IPS-15b (cell line): ENCODE measurements at regions not wholly inside any gene's neighbourhood (a gene's known extent, or its start where the extent isn't known, plus 50 kb on each side); places are given as distances from the start of the nearest gene placed in this dataset.

Source experiments
- H3K27me3 ChIP-seq: one replicate; pipeline ENCODE4 v1.6.1; 2013; ENCODE audit warnings: low read length; ENCODE audit not compliant: control insufficient read depth, insufficient read depth
- H3K36me3 ChIP-seq: one replicate; pipeline ENCODE4 v1.6.1; 2013; ENCODE audit warnings: low read length; ENCODE audit not compliant: control insufficient read depth, insufficient read depth
- H3K4me1 ChIP-seq: one replicate; pipeline ENCODE4 v1.6.1; 2013; ENCODE audit warnings: mild to moderate bottlenecking, low read length; ENCODE audit not compliant: control insufficient read depth, insufficient read depth
- H3K4me3 ChIP-seq: one replicate; pipeline ENCODE4 v1.5.1; 2013; ENCODE audit warnings: low read depth, low read length
- H3K9ac ChIP-seq: one replicate; pipeline ENCODE4 v1.6.1; 2013; ENCODE audit warnings: low read depth, mild to moderate bottlenecking, low read length
- H3K9me3 ChIP-seq: one replicate; pipeline ENCODE4 v1.6.1; 2013; ENCODE audit warnings: mild to moderate bottlenecking, low read length; ENCODE audit not compliant: control insufficient read depth, insufficient read depth

DNA sequence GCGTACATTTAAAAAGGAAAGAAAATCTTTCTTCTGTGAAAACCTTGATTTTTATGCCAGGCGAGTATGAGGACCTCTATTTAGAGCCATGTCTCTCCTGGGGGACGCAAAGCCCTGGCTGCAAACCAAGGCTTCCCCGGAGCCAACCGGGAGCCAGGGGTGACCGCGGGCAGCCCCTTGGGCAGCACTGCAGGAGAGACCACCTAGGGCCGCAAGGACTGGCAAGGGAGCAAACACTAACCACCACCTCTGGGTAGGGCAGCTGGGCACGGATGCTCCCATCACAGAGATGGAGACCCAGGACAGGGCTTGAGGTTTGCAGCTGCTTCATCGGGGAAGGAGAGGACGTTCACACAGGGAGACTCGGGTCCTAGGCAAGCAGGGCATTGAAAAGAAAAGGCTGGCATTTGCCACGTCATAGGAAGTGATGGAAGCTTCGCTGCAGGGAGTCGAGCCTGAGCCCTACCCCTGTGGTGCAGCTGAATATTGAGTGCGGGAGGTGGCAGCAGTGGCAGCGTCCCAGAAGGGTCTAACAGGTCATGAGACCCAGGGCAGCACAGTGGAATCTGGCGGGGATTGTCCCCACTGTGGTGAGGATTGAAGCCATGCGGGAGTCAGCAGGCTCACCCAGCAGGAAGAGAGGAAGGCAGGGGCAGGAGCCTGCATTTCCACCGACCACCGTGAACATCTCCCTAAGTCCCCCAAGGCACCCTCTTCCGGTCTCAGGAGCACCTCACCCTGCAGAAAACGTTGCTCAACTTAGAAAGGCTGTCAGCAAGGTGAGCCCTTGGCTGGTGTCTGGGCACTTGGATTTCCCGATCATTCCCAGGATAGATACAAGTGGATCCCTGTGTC is 156.2 kb upstream of the CST7 start:
- H3K4me3 ChIP-seq: no peak overlapping the region
- H3K9me3 ChIP-seq: no peaks in the 10 kb centered on the region
- H3K4me1 ChIP-seq: no peaks in the 10 kb centered on the region
- H3K9ac ChIP-seq: no peak overlapping the region
- H3K27me3 ChIP-seq: no peaks in the 10 kb centered on the region
- H3K36me3 ChIP-seq: no peaks in the 10 kb centered on the region

DNA sequence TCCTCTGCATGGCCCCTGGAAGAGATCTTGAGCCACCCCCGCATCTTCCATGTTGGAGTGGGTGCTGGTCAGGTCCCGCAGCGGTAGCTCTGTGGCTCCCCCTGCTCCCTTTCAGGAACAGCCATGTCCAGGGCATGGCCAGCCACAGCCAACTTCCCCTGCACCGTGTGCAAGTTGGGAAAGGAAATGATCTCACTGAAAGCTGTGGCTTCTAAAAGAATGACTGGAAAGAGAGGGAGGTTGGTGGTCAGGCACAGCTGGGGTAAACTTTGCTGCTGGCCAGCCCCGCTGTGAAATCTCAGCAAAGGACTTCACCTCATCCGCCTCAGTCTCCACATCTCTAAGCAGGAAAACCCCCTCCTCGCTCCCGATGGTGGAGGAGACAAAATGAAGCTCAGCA is 153.6 kb upstream of the CST7 start:
- H3K27me3 ChIP-seq: no peaks in the 10 kb centered on the region
- H3K4me3 ChIP-seq: no peak overlapping the region
- no peaks in the 10 kb centered on the region for H3K36me3 ChIP-seq
- H3K9ac ChIP-seq: no peak overlapping the region
- H3K9me3 ChIP-seq: no peaks in the 10 kb centered on the region
- H3K4me1 ChIP-seq: no peaks in the 10 kb centered on the region

DNA sequence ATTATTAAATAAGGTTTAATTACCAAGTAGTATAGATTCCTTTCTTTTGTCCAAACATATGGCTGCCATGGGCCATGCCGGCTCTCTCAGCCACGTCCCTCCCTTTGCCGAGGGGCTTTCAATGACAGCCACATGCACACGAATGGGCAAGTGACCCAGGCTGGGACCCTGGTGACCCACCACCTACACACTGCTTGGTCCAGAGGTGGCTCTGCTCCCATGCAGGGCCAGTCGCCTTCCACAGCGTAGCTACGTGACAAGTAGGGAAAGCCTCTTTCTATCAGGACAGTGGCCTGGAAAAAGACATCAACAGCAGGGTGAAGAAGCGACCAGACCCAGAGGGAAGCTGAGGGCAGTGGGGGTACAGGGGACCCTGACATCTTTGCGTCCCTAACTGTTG is 152.8 kb upstream of the CST7 start:
- H3K36me3 ChIP-seq: no peaks in the 10 kb centered on the region

DNA sequence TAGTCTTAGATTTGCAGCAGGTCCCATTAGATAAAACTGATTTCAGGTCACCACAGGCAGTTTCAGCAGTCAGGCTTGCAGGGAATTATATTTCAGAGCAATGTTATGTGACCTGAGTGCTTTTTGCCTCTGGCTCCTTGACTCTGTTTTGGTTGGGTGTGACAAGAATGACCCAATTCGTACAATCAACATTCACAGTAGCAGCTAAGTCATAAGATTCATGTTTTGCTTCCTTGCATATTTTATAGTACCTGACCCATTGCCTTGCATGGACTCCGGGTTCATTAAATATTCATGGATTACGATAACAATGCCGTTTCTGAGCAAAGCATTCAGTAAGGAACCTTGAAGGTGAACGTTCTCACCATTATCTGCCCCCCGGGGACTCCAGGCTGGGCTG is 152.0 kb upstream of the CST7 start:
- no peak overlapping the region for H3K4me3 ChIP-seq
- no peaks in the 10 kb centered on the region for H3K9me3 ChIP-seq
- H3K27me3 ChIP-seq: no peaks in the 10 kb centered on the region
- H3K36me3 ChIP-seq: no peaks in the 10 kb centered on the region
- H3K9ac ChIP-seq: no peak overlapping the region
- no peaks in the 10 kb centered on the region for H3K4me1 ChIP-seq

More for the DNA sequence above, 152.8 kb upstream of the CST7 start:
- no peak overlapping the region for H3K4me3 ChIP-seq
- H3K9me3 ChIP-seq: no peaks in the 10 kb centered on the region
- no peak overlapping the region for H3K9ac ChIP-seq
- H3K27me3 ChIP-seq: no peaks in the 10 kb centered on the region
- no peaks in the 10 kb centered on the region for H3K4me1 ChIP-seq

DNA sequence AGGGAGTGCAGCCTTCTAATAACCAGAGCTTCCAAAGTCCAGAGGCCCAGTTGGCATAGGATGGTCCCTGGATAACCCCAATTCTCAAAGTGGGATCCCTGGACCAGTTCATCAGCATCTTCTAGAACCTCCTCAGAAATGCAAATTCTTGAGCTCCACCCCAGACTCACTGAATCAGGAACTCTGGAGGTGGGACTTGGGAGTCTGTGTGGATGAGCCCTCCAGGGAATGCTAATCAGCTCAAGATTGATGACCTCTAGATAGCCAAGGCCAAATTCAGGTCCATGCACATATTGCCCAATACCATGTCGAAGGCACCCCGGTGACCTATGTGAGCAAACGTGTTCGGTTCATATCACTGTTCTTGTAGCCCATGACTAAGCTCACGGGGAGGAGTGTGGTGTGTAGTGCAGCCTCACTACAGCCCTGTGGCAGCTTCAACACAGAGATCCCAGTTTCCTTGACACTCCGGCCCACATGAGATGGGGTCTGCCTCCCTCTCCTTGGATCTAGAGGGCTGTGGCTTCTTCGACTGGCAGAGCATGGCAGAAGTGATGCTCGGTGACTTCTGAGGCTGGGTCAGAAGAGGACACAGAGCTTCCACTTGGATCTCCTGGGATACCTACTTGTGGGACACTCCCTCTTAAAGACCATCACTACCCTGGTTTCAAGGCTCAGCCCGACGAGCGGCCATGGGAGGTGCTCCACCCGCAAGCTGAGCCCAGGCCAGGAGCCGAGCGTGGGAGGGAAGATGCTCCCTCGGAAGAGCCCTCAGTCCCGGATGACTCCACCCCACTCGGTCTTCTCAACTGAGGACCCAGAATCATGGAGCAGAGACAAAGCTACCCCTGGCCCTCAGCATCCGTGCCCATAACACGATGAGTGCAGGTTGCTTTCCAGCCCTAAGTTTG is 151.1 kb upstream of the CST7 start:
- no peak overlapping the region for H3K4me3 ChIP-seq
- no peaks in the 10 kb centered on the region for H3K27me3 ChIP-seq
- no peaks in the 10 kb centered on the region for H3K4me1 ChIP-seq
- H3K36me3 ChIP-seq: no peaks in the 10 kb centered on the region
- no peak overlapping the region for H3K9ac ChIP-seq
- no peaks in the 10 kb centered on the region for H3K9me3 ChIP-seq

GRCh38 chr20:24798930-24799705 is 150.0 kb upstream of the CST7 start:
- Histone ChIP-seq H3K27me3 (no peaks in the 10 kb centered on the region), H3K36me3 (no peaks in the 10 kb centered on the region), H3K9ac (no peak overlapping the region), H3K4me1 (no peaks in the 10 kb centered on the region), H3K9me3 (no peaks in the 10 kb centered on the region), H3K4me3 (no peak overlapping the region)

DNA sequence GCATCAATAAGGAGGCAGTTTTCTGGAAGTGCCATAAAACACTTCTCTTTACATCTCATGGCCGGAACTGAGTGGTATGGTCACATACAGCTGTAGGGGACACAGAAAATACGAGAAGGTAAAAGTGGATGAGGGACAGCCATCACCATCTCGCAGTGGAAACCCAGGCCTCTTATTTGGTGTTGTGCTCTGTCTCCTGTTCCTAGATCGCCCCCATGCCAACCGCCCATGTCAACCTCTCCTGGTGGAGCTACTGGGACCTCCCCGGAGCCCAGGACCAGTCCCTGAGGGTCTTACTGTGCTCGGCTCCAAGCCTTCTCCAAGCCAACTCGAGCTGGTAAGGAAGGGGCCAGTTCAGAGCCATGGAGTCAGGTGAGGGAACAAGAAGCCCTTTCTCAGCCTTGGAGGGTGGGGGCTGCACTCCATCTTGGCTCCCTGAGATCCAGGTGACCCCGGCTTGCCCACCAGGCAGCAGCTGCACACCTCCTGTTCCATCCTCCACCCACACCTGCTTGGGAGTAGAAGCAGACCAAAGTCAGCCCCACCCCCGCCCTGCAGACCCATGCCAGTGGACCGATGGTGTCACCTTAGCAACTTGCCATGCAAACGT is 149.0 kb upstream of the CST7 start:
- no peaks in the 10 kb centered on the region for H3K27me3 ChIP-seq
- H3K9me3 ChIP-seq: no peaks in the 10 kb centered on the region
- no peaks in the 10 kb centered on the region for H3K4me1 ChIP-seq
- no peak overlapping the region for H3K9ac ChIP-seq
- H3K4me3 ChIP-seq: no peak overlapping the region
- H3K36me3 ChIP-seq: no peaks in the 10 kb centered on the region

GRCh38 chr20:24802286-24802820 is 146.7 kb upstream of the CST7 start:
- no peaks in the 10 kb centered on the region for H3K9me3 ChIP-seq
- H3K4me3 ChIP-seq: no peak overlapping the region
- H3K4me1 ChIP-seq: no peaks in the 10 kb centered on the region
- H3K36me3 ChIP-seq: no peaks in the 10 kb centered on the region
- H3K9ac ChIP-seq: no peak overlapping the region
- H3K27me3 ChIP-seq: no peaks in the 10 kb centered on the region

DNA sequence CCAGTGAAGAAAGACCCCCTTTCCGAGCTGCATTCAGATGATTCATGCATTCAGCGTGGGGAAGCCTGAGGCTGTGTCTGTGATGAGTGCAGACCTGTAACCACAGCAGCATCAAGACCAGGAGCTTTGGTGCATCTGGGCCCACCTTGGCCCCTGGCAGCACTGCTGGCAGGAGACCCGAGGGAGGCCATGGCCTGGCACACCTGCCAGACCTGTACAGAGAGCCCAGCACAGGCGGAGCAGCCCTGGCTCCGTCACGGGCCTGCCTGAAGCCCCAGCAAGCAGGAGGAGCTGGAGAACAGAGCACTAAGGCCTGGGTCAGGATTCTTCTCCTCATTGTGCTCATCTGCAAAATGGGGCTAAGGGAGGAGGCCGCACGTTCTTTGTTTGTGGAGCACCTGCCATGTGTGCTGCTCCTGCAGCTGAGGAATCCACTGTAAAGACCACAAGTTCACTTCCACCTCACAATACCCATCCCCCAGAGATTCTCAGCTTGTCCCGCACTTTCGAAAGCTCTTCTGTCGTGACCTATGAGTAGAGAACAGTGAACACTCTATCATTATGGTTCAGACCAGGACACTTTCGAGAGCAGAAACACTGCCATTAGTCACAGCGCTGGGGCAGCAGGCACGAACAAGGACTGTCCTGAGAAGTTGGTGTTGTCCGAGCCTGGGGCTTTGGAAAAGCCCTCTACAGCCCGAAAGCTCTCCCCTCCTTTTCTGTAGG is 144.4 kb upstream of the CST7 start:
- no peaks in the 10 kb centered on the region for H3K36me3 ChIP-seq
- H3K9me3 ChIP-seq: no peaks in the 10 kb centered on the region
- no peaks in the 10 kb centered on the region for H3K4me1 ChIP-seq
- no peaks in the 10 kb centered on the region for H3K27me3 ChIP-seq
- no peak overlapping the region for H3K4me3 ChIP-seq
- H3K9ac ChIP-seq: no peak overlapping the region

DNA sequence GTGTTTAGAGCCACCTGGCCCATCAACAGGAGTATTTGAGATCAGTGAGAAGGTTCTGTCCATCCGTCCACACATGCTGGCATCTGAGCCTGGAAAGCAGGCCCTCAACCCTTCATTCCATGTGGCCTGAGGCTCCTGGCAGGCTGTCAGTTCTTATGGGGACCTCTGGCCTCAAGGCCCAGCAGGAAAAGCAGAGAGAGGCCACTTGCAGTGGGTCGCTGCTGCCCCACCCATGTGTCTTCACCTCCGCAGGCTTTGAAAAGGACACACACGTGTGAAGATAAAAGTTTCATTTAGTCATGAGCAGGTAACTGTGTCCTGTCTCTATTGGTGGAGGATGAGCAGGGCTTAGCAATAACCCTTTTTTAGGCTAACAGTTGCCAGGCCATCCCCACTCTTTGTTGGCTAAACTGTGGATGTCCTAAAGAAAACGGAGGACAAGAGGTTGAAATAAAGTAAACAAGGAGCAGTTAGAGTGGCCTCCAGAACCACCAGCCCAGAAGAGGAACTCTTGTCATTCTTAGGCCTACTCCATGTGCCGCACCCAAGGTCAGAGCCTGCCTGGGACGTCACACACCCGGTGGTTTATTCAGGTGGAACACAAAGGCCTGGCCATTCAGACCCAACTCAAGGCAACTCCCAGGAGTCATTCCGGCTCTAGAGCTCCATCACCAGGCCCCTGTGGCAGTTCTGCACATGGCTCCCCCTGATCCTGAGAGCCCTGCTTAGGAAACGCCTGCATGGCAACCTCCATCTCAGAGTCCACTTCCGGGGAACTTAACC is 143.4 kb upstream of the CST7 start:
- Histone ChIP-seq H3K9me3 (no peaks in the 10 kb centered on the region), H3K9ac (no peak overlapping the region), H3K4me1 (no peaks in the 10 kb centered on the region), H3K4me3 (no peak overlapping the region), H3K27me3 (no peaks in the 10 kb centered on the region), H3K36me3 (no peaks in the 10 kb centered on the region)
